GM21619 (cell line): ENCODE measurements at regions not wholly inside any gene's neighbourhood (a gene's known extent, or its start where the extent isn't known, plus 50 kb on each side); places are given as distances from the start of the nearest gene placed in this dataset.

ENCODE experiments used
- ATAC-seq: cut with Tn5 transposase; IDR thresholded peaks from one replicate; pipeline ENCODE4 v1.9.1; 2021; ENCODE audit not compliant: unreplicated experiment

GRCh38 chr6:169083508-169083874 lies 170.2 kb downstream of the THBS2 start:
- ATAC-seq = no peak

- ATAC-seq = no peak
These were observed 170.7 kb downstream of the THBS2 start for GRCh38 chr6:169082817-169083507.

- ATAC-seq = no peak
These were observed 171.6 kb downstream of the THBS2 start for GRCh38 chr6:169082093-169082492.

- ATAC-seq = no peak
These were observed 172.4 kb downstream of the THBS2 start for GRCh38 chr6:169081248-169081647.

- no peak for ATAC-seq
These were observed 174.0 kb downstream of the THBS2 start for GRCh38 chr6:169079650-169080049.

- no peak for ATAC-seq
These were observed 175.1 kb downstream of the THBS2 start for GRCh38 chr6:169078399-169079145.

GRCh38 chr6:169075915-169076654 lies 177.6 kb downstream of the THBS2 start:
- ATAC-seq = no peak

- ATAC-seq = no peak
These were observed 178.3 kb downstream of the THBS2 start for GRCh38 chr6:169075211-169075914.

- no peak for ATAC-seq
These were observed 179.1 kb downstream of the THBS2 start for GRCh38 chr6:169074526-169074925.

GRCh38 chr6:169073311-169073710 lies 180.3 kb downstream of the THBS2 start:
- no peak for ATAC-seq

- ATAC-seq = no peak
These were observed 181.3 kb downstream of the THBS2 start for GRCh38 chr6:169072127-169073042.

- no peak for ATAC-seq
These were observed 182.3 kb downstream of the THBS2 start for GRCh38 chr6:169071394-169071793.

GRCh38 chr6:169070506-169071176 lies 183.0 kb downstream of the THBS2 start:
- no peak for ATAC-seq

- no peak for ATAC-seq
These were observed 184.3 kb downstream of the THBS2 start for GRCh38 chr6:169069356-169069755.

- ATAC-seq = no peak
These were observed 189.5 kb downstream of the THBS2 start for GRCh38 chr6:169064194-169064593.

- ATAC-seq = no peak
These were observed 191.4 kb downstream of the THBS2 start for GRCh38 chr6:169062272-169062671.

GRCh38 chr6:169058634-169059033 lies 195.0 kb downstream of the THBS2 start:
- no peak for ATAC-seq

- no peak for ATAC-seq
These were observed 201.2 kb downstream of the THBS2 start for GRCh38 chr6:169052462-169052861.

- no peak for ATAC-seq
These were observed 202.3 kb downstream of the THBS2 start for GRCh38 chr6:169051371-169051770.

GRCh38 chr6:169048865-169049205 lies 204.8 kb downstream of the THBS2 start:
- ATAC-seq = no peak
